Left lung (tissue), 4 donors: ENCODE measurements at regions not wholly inside any gene's neighbourhood (a gene's known extent, or its start where the extent isn't known, plus 50 kb on each side); places are given as distances from the start of the nearest gene placed in this dataset.

Experiments
- ATAC-seq: fragments of 200-7000 bp; cut with Tn5 transposase; one replicate; pipeline ENCODE4 v1.9.1; 2020; ENCODE audit warnings: moderate library complexity
- DNase-seq, 4 donors: peaks; one replicate each; pipeline ENCODE4 v3.0.0-alpha.2; 2013 to 2020
- H3K27ac ChIP-seq, 2 donors: fragments of 200-600 bp; sonication (generic) in 1 of 2; one replicate each; pipeline versions ENCODE4 v1.5.0 to v1.8.0; 2020 to 2021
- H3K27me3 ChIP-seq, 2 donors: fragments of 200-600 bp; sonication (generic) in 1 of 2; one replicate each; pipeline versions ENCODE4 v1.5.0 to v1.8.0; 2020 to 2021
- H3K36me3 ChIP-seq, 2 donors: fragments of 200-600 bp; sonication (generic) in 1 of 2; one replicate each; pipeline versions ENCODE4 v1.5.0 to v1.8.0; 2020 to 2021
- H3K4me1 ChIP-seq, 2 donors: fragments of 200-600 bp; one replicate each; pipeline ENCODE4 v1.8.0; 2021
- H3K4me3 ChIP-seq, 2 donors: fragments of 200-600 bp; sonication (generic) in 1 of 2; one replicate each; pipeline versions ENCODE4 v1.5.0 to v1.8.0; 2020 to 2021; ENCODE audit warnings: mild to moderate bottlenecking in 1 of 2
- H3K9me3 ChIP-seq, 2 donors: fragments of 200-600 bp; sonication (generic) in 1 of 2; one replicate each; pipeline versions ENCODE4 v1.5.0 to v1.8.0; 2020 to 2021
- intact Hi-C, 2 donors: fragments of 100-400 bp; cut with DNase I; formaldehyde crosslinking; loops; one replicate each; pipeline versions ENCODE4 v1.11.2 to v1.14.2; 2022
- TF ChIP-seq, protein P1 (sequence below), 2 donors: fragments of 200-600 bp; sonication (generic) in 1 of 2; IDR thresholded peaks; one replicate each; pipeline versions ENCODE4 v1.5.0 to v1.8.0; 2021; ENCODE audit warnings: antibody characterized with exemption in 2 of 2
- donor health status: DM: no; HTN: yes; CAD: no.
- donor health status: DM: no; HTN: no; CAD: no.

DNA sequence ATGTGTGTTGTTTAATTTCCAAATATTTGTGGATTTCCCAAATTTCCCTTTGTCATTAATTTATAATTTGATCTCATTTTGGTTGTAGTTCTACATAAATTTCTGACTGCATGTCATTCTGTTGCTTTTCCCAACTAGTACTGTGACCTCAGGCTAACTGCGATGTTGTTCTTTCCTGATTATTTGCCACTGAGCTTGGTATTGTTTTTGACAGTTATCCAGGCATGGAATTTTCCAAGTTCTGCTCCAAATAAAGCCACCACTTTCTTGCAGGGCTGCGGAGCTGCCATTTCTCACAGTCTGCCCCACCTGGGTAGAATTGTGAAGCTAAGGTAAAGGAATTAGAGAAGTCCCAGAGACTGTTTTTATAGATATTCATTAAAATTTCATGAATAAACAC lies 328.8 kb downstream of the ZNF674 start:
- no peaks in the 10 kb centered on the region for H3K9me3 ChIP-seq
- no peak for ATAC-seq
- DNase-seq, result no peak
- no peak overlapping the region for H3K4me3 ChIP-seq
- H3K27ac ChIP-seq, result no peak overlapping the region
- H3K36me3 ChIP-seq, result no peaks in the 10 kb centered on the region
- H3K27me3 ChIP-seq, result peaks cover 0 to 7% of the 10 kb centered on the region in 2 donors
- no peaks in the 10 kb centered on the region for H3K4me1 ChIP-seq
- TF ChIP-seq, protein P1, sequence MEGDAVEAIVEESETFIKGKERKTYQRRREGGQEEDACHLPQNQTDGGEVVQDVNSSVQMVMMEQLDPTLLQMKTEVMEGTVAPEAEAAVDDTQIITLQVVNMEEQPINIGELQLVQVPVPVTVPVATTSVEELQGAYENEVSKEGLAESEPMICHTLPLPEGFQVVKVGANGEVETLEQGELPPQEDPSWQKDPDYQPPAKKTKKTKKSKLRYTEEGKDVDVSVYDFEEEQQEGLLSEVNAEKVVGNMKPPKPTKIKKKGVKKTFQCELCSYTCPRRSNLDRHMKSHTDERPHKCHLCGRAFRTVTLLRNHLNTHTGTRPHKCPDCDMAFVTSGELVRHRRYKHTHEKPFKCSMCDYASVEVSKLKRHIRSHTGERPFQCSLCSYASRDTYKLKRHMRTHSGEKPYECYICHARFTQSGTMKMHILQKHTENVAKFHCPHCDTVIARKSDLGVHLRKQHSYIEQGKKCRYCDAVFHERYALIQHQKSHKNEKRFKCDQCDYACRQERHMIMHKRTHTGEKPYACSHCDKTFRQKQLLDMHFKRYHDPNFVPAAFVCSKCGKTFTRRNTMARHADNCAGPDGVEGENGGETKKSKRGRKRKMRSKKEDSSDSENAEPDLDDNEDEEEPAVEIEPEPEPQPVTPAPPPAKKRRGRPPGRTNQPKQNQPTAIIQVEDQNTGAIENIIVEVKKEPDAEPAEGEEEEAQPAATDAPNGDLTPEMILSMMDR (IDR thresholded peaks at IDR 0.05), result no peak
- intact Hi-C loops, result no loop called here

DNA sequence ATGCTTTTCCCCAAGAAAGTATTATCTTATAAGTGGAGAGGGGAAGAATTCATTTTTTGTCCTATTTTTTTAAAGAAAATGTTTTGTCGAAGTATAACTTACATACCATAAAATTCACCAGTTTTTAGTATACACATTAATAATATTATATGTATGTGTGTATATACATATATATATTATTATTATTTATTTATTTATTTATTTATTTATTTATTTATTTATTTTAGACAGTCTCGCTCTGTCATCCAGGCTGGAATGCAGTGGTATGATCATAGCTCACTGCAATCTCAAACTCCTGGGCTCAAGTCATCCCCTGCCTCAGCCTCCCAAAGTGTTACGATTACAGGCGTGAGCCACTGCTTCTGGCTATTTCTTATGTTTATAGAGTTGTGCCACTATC lies 334.1 kb downstream of the ZNF674 start:
- H3K4me3 ChIP-seq, result no peak overlapping the region
- H3K9me3 ChIP-seq, result no peaks in the 10 kb centered on the region
- no peak overlapping the region for H3K27ac ChIP-seq
- ATAC-seq (no peak), DNase-seq (no peak)
- TF ChIP-seq, protein P1 (IDR thresholded peaks at IDR 0.05), result no peak
- H3K4me1 ChIP-seq, result no peaks in the 10 kb centered on the region
- intact Hi-C loops, result no loop called here
- H3K36me3 ChIP-seq, result no peaks in the 10 kb centered on the region
- no peaks in the 10 kb centered on the region for H3K27me3 ChIP-seq

DNA sequence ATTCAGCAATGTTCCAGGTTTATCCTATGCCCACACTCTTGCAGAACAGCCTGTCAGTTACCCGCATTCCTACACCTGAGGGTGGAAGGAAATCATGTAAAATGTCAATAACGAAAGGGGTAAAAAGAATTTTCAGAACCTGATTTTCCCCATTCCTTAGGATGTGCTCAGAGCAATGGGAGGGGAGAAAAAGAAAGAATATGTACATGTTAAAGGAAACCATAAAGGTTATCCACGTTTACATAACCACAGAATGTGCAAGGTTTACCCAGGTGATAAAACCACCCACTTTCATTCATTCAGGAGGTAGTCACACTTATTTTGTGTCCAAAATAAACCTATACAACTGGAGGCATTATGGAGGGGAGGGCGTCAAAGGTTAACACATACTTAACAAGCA lies 335.5 kb downstream of the ZNF674 start:
- intact Hi-C loops, result no loop called here
- Histone ChIP-seq H3K27me3 (no peaks in the 10 kb centered on the region), H3K36me3 (no peaks in the 10 kb centered on the region), H3K27ac (no peak overlapping the region), H3K4me3 (no peak overlapping the region), H3K9me3 (no peaks in the 10 kb centered on the region), H3K4me1 (no peaks in the 10 kb centered on the region)
- TF ChIP-seq, protein P1 (IDR thresholded peaks at IDR 0.05), result no peak
- DNase-seq (peak in 1 of 4 donors; percentile 31), ATAC-seq (peak; percentile 65)

DNA sequence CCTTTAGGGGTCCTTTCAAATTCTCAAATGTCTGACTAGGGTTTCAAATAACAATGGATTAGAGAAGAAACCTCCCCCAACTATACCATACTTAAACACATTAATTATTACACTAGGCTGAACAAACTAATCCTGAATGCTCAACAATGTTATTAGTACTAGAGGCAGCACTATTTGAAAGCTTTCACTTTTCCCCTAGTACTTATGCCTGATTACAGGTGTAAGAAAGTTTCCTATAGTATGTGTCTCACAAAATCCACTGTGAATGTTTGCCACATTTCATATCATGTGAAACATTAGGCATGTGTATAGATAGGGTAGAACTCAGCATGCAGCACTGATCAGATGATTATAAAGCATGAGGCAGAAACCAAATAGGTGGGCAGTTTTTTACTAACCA lies 336.2 kb downstream of the ZNF674 start:
- Histone ChIP-seq H3K9me3 (no peaks in the 10 kb centered on the region), H3K4me3 (no peak overlapping the region), H3K27ac (no peak overlapping the region), H3K27me3 (no peaks in the 10 kb centered on the region), H3K36me3 (no peaks in the 10 kb centered on the region), H3K4me1 (no peaks in the 10 kb centered on the region)
- intact Hi-C loops, result no loop called here
- TF ChIP-seq, protein P1 (IDR thresholded peaks at IDR 0.05), result no peak
- no peak for DNase-seq
- ATAC-seq, result peak; percentile 55

DNA sequence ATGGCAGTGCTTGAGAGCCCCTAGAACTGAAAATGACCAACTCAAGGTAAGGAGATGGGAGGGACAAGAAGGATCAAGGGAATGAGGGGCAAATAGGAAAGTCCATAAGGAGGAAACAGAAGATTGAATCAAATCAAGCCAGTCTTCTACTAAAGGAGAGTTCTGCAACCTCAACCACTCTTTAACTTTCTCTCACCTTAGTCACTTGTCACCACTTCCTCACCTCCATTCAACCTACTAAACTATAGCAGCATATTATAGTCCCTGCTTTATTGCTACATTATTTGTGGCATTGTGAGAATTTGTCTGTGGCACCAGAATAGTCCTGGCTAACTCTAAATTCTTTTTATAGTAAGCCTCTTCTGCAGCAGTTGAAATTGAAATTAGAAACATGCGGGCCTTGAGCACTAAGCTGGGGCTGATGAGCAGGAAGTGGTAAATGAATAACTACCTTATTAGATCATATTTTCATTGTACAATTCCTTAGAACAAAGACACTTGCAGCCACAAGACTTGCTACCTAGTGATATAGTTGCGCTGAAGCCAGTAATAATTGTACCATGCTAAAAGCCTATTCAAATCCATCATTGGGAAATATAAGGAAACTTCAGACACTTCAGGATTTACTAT lies 336.9 kb downstream of the ZNF674 start:
- H3K36me3 ChIP-seq, result no peaks in the 10 kb centered on the region
- ATAC-seq (peak; percentile 35), DNase-seq (no peak)
- H3K4me3 ChIP-seq, result no peak overlapping the region
- no peaks in the 10 kb centered on the region for H3K27me3 ChIP-seq
- intact Hi-C loops, result no loop called here
- H3K27ac ChIP-seq, result no peak overlapping the region
- no peaks in the 10 kb centered on the region for H3K4me1 ChIP-seq
- H3K9me3 ChIP-seq, result no peaks in the 10 kb centered on the region
- TF ChIP-seq, protein P1 (IDR thresholded peaks at IDR 0.05), result no peak
